Left colon (tissue), 2 donors: ENCODE measurements at regions not wholly inside any gene's neighbourhood (a gene's known extent, or its start where the extent isn't known, plus 50 kb on each side); places are given as distances from the start of the nearest gene placed in this dataset.

ENCODE experiments used
- ATAC-seq: fragments of 200-7000 bp; cut with Tn5 transposase; one replicate; pipeline ENCODE4 v1.9.1; 2020; ENCODE audit warnings: mild to moderate bottlenecking, moderate library complexity
- DNase-seq, 2 donors: peaks; one replicate each; pipeline ENCODE4 v3.0.0-alpha.2; 2020
- intact Hi-C, 2 donors: fragments of 100-400 bp; cut with DNase I in 1 of 2; cut with micrococcal nuclease in 1 of 2; formaldehyde crosslinking; loops; one replicate each; pipeline versions ENCODE4 v1.11.2 to v1.14.0; 2022; cut with DNase I, micrococcal nuclease
- donor health status: DM: no; HTN: no; CAD: no.
- donor health status: DM: yes; HTN: yes; CAD: no.

GRCh38 chr3:76943671-76944070, 96.2 kb upstream of the ROBO2 start:
- no peak for ATAC-seq
- DNase-seq = no peak
- intact Hi-C loops = no loop called here

- DNase-seq (no peak), ATAC-seq (no peak)
- intact Hi-C loops = no loop called here
These were observed 90.9 kb upstream of the ROBO2 start for GRCh38 chr3:76949033-76949432.

GRCh38 chr3:76949462-76949861, 90.4 kb upstream of the ROBO2 start:
- intact Hi-C loops = no loop called here
- no peak for ATAC-seq
- no peak for DNase-seq

- ATAC-seq (no peak), DNase-seq (no peak)
- intact Hi-C loops = no loop called here
These were observed 89.3 kb upstream of the ROBO2 start for GRCh38 chr3:76950590-76950989.

GRCh38 chr3:76954412-76954811, 85.5 kb upstream of the ROBO2 start:
- ATAC-seq = no peak
- intact Hi-C loops = no loop called here
- DNase-seq = no peak

- intact Hi-C loops = no loop called here
- no peak for ATAC-seq
- no peak for DNase-seq
These were observed 81.6 kb upstream of the ROBO2 start for GRCh38 chr3:76958274-76958673.

GRCh38 chr3:76958861-76959260, 81.0 kb upstream of the ROBO2 start:
- DNase-seq = no peak
- ATAC-seq = no peak
- intact Hi-C loops = no loop called here

GRCh38 chr3:76961284-76961683, 78.6 kb upstream of the ROBO2 start:
- no peak for DNase-seq
- ATAC-seq = no peak
- intact Hi-C loops = no loop called here

- intact Hi-C loops = no loop called here
- DNase-seq (no peak), ATAC-seq (no peak)
These were observed 74.7 kb upstream of the ROBO2 start for GRCh38 chr3:76965122-76965725.

GRCh38 chr3:76969471-76969870, 70.4 kb upstream of the ROBO2 start:
- intact Hi-C loops = no loop called here
- ATAC-seq (no peak), DNase-seq (no peak)

- intact Hi-C loops = no loop called here
- DNase-seq (no peak), ATAC-seq (no peak)
These were observed 69.8 kb upstream of the ROBO2 start for GRCh38 chr3:76969996-76970615.

- ATAC-seq (no peak), DNase-seq (no peak)
- intact Hi-C loops = no loop called here
These were observed 67.1 kb upstream of the ROBO2 start for GRCh38 chr3:76972624-76973296.

GRCh38 chr3:76976996-76977395, 62.9 kb upstream of the ROBO2 start:
- DNase-seq = no peak
- intact Hi-C loops = no loop called here
- no peak for ATAC-seq

- intact Hi-C loops = no loop called here
- no peak for DNase-seq
- ATAC-seq = no peak
These were observed 54.3 kb upstream of the ROBO2 start for GRCh38 chr3:76985645-76986044.

GRCh38 chr3:76986876-76987474, 52.9 kb upstream of the ROBO2 start:
- ATAC-seq (no peak), DNase-seq (no peak)
- intact Hi-C loops = no loop called here
